Hepatocyte (in vitro differentiated cells): ENCODE measurements at regions not wholly inside any gene's neighbourhood (a gene's known extent, or its start where the extent isn't known, plus 50 kb on each side); places are given as distances from the start of the nearest gene placed in this dataset.

Experiments
- CTCF ChIP-seq: fragments of 200-600 bp; sonication (generic); IDR thresholded peaks from 2 replicates; pipeline ENCODE4 v1.5.1; 2016; ENCODE audit warnings: antibody characterized with exemption, mild to moderate bottlenecking; ENCODE audit not compliant: poor library complexity
- EZH2 ChIP-seq: fragments of 200-600 bp; sonication (generic); IDR thresholded peaks from 2 replicates; pipeline ENCODE4 v1.6.1; 2016; ENCODE audit warnings: antibody characterized with exemption, mild to moderate bottlenecking, borderline replicate concordance

- TF ChIP-seq CTCF (no peak), EZH2 (no peak)
Measured at GRCh38 chrX:116667346-116668134, 204.8 kb upstream of the CT83 start.
